Hematopoietic multipotent progenitor cell treated with erythropoietin and hydrocortisone succinate and interleukin-3 and kit ligand, for 4 days (in vitro differentiated cells): ENCODE measurements at regions not wholly inside any gene's neighbourhood (a gene's known extent, or its start where the extent isn't known, plus 50 kb on each side); places are given as distances from the start of the nearest gene placed in this dataset.
"Not testable (repeated sequence)": the region's sequence is repeated elsewhere in the genome, so short reads cannot be mapped to it uniquely, and the experiment has no call there.

ENCODE experiments used
- DNase-seq: peaks from one replicate; pipeline ENCODE4 v3.0.0-alpha.2; 2015

DNA sequence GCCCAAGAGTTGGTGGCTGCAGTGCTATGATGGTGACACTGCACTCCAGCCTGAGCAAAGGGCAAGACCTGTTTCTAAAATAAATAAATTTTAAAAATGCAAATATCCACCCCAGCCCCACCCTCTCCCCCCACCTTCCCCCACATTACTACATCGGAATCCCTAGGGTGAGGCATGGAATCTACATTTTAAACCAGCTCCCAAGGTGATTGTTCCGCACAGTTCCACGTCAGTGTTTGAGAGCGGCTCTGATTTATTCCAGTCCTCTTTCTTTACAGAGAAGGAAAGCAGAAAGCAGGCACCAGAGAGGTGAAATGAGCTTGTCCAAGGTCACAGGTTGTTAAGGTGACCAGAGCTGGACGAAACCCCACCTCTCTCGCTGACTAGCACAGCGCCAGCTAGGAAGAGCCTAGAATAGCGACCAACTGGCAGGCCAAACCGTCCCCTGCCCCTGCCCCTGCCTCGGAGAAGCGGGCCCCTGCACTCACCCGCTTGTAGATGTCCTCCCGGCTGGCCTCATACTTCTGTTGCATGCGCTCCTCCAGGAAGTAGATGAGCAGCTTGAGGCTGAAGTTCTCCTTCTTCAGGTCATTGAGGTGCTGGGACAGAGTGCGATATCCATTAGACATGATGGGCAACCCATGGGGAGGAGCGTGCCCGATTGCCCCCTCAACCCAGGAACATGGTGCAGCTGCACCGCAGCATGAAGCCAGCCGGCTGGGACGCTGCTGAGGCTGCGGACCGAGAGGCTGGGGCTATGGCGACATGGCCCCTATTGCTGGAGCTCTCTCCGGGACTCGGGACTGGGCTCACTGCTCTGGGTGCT is 103.7 kb upstream of the NBPF26 start:
- DNase-seq: not testable (repeated sequence)

DNA sequence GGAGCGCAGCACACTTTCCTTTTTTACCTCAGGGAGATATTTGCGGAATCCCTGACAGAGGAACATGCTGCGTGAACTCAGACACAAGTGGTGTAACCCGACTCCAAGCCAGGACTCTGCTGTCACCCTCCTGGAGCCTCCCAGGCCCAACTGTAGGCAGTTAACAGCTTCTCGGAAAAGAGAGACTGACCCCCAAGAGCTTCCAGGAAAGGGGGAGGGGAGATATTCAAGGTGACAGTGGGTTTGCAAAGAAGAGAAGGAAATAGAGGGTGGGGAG is 103.1 kb upstream of the NBPF26 start:
- not testable (repeated sequence) for DNase-seq

DNA sequence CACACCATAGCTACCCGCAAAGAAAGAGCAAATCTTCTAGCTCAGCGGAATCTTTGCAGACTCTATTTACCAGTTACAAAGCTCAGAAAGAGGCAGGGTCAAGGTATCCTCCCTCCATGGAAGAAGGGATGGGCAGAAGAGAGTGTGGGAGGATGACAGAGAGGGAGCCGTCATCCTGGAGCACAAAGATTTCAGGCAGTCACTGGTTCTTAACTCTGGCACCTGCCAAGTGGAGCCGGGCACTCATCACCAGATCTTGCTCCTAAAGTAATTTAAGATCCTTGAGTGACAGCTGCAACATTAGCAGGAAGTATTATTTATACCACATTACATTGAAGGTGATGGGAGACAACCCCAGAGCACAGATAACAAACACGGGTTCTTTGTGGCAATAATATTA is 102.5 kb upstream of the NBPF26 start:
- DNase-seq: not testable (repeated sequence)

DNA sequence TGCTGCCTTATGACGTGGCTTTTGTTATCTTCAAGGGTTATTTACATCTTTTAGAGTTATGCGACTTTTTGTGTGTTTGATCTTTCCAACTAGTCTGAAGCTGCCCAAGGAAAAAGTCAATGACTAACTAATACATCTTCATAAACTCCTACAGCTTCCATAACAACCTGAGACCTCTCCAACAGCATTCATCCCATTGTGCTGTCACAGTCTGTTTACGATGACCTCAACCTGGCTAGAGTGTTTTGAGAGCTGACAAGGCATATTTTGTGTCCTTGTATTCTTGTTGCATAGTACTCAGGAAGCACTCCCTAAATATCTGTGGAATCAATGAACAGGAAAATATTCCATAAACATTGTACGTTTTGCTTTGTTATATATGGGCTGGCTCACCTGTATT is 100.2 kb upstream of the NBPF26 start:
- DNase-seq: not testable (repeated sequence)

DNA sequence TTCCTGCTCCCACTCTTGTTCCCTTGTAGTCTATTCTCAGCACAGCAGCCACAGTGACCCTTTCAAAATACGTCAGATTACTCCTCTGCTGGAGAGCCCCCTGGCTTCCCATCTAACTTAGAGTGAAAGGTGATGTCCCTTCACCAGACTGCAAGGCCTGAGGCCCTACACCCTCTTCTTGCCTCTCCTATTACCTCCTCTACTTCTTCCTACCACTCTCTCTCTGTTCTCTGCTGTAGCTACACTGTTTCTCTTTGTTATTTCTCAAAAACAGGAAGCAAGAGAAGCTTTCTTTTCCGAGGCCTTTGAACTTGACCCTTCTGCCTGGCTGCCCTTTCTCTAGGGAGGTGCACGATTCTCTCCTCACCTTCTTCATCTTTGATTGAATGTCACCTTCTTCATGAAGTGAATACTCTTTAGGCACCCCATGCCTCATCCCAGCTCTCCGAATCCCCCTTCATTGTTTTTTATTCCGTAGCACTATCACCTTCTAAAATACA is 99.1 kb upstream of the NBPF26 start:
- DNase-seq: not testable (repeated sequence)

DNA sequence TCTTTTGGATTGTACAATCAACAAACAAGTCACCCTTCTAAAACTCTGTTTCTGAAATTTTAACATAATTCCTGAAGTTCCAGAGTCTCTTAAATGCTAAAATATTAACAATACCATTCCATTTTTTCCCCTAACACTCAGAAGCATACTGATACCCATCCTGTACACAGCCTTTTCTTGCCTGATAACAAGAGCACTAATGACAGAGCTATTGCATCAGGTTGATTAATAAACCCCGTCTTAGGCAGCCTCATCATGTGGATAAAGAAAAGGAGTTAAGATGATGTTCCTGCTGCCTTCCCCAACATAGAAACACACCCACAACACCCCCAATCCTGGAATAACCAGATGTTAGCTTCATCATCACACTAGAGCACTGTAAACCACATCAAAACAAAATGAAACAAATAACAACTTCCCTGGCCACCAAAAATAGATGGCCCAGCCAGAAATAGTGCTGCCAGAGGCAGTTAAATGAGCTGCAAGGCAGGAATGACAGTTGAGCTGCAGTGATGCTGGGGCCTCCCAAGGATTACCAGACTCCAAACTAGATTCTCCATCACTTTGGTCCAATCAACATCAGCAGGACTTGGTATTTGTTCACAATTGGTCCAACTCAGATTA is 93.8 kb upstream of the NBPF26 start:
- not testable (repeated sequence) for DNase-seq

DNA sequence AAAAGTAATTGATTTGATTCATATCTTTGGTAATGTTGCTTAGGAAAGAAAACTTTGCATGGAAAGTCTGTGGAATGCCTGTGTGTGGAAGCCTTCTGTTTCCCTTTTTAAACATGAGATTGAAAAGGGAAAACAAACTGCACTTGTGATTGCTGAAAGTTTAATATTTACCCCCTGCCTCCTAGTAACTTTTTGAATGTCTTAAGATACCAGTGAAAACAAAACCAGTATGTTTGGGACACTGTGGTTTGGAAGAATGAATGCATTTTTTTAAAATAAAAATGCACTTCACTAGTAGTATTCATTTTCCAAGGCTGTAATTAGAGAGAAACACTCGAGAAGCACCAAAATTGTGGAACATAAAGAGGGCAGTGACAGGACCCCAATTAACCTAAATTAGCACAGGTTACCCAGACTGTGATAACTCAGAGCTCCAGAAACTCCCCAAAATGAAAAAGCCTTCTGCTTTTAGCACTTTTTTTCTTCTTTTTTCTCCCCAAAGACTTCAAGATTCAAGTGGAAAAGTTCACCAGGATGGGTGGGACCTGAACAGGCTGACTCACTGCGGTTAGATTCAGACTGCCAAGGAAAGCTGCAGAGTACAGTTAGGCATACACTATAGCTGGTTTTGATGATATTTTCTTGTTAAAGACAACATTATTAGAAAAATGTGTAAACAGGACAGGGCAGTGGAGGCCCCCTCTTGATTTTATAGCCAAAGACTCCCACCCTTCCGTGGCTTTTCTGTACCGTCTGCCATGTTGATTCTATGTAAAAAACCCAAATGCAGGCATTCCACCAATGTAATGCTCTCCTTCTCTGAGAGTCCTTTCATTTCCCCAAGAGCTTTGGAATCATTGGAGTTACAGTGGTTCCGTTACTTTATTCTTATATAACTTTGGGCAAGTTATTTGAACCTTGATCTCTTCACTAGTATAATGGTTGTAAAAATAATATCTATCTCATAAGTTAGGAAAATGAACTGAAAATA is 88.6 kb upstream of the NBPF26 start:
- not testable (repeated sequence) for DNase-seq

DNA sequence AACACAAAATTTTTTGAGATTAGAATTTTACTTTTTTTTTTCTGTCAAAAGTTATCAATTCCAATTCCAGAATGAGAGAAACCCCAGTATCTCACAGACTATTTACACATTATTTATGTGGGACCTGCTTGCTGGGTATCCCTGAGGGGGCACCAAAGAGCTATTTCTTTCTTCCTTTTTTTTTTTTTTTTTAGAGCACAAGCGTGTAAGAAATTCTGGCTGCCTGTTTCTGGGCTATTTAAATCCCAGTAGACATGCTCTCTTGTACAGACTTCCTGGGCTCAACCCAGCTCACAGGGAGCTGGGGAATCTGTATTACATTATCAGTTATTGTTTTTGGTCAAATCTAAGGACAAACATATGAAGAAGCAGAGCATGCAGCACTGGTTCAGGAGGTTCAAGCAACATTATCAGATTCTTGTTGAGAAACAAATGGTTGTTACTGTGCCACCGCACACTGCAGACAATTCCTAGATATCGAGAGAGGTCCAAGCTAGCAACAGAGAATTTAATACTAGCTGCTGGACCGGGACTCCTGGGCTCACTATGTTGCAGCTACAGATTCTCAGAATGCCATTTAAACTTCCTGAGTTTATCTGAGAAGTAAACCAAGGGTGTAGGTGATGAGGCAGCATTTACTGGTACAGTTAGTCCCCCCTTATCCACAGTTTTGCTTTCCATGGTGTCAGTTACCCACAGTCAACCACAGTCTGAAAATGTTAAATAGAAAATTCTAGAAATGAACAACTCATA is 83.3 kb upstream of the NBPF26 start:
- not testable (repeated sequence) for DNase-seq

DNA sequence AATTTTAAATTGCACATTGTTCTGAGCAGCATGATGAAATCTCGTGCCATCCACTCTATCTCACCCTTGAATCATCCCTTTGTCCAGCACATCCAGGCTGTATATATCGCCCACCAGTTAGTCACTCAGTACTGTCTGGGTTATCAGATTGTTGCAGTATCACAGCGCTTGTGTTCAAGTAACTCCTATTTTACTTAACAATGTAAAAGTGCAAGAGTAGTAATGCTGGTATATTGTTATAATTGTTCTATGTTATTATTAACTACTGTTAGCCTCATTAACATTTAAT is 82.8 kb upstream of the NBPF26 start:
- not testable (repeated sequence) for DNase-seq

DNA sequence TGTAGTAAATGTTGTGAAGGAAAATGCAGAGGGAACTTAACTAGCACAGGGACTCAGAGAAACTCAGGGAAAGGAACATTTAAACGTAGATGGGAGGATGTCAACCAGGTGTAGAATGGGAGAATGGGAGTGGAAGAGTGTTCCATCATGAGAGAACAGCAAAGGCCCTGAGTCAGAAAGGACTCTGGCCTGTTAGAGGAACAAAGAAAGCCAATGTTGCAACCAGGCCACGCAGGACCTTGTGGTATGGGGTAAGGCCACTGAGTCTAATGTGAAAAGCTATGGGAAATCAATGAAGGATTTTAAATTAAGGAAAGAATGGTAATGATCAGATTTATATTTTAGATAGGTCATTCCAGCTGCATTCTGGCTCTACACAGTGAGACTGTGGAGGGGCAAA is 76.6 kb upstream of the NBPF26 start:
- not testable (repeated sequence) for DNase-seq

DNA sequence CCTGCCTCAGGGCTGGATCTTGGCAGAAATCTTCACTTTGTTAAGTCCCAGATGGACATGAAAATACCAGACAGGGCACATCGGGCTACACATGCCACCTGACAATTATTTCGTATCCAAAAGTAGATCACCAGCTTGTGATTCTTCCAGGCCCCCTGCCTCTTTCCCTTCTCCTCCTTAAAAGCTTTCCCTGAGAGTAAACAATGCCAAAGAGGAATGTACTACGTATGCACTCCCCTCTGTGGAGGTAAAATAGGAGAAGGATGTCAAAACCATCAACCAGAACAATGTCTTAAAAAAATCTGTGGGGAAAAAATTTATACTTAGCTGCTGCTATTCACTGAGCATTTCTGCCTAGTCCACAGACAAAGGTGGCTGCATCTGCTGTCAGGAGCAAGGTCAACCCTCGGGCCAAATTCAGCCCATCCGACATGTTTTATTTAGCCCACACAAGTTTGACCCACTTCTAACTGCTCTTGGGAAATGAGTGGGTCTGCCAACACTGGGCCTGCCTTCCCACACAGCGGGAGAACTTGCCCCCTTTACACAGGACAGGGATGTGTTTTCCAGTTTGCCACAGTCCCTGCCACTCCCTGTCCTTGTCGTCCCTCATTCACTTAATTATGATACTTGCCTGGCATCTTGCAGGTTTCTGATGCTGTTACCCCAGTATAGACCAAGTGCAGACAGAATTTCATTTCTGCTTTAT is 74.7 kb upstream of the NBPF26 start:
- not testable (repeated sequence) for DNase-seq

DNA sequence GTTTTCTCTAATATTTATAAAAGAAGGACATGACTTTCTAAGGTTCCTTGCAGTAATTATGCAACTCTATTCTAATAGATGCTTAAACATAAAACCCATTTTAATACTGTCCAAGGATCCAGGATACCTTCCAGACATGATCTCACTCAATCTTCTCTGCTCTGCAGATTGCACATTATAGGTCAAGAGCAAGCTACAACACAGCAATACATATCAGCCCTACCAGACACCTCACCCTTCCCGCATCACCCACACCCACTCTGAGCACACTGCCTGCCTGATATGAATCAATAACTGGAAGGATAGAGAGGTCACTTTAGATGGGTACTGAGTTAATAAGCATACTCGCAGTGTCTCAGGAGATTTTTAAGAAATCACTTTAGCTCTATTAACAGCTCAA is 74.0 kb upstream of the NBPF26 start:
- DNase-seq: not testable (repeated sequence)

DNA sequence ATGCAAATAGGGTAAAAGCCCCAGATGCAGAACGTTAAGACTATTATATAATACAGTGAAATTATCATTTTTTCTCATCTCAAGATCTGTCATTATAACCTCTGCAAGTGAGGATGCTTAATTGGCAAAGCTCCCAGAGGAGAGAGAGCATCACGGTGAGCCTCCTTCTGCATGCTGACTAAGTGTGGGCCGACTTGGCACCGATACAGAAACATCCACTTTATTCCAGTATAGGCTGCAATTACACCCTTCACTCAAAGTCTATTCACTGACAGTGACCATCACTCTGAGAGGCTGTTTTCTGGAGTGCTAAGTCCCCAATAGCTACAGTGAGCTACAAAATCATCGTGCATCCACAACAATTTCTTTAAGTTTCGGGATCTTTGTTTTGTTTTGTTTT is 69.6 kb upstream of the NBPF26 start:
- DNase-seq: not testable (repeated sequence)

DNA sequence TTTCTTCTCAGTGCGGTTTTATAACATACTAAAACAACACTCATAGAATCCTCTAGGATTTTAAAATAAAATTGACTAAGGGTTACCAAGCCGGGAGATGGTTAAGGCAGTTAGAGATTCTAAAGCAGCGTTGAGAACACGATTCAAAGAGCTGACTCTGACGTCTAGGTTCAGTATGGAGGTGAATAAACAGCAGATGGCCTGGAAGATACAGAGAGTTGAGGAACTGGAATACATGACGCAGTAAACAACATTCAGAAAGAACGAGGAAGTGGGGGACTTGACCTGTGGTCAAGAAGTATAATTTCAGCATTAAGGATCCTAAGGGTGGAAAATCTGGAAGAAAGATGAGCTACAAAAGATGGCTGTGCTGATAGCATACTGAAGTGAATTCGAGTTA is 68.4 kb upstream of the NBPF26 start:
- not testable (repeated sequence) for DNase-seq

DNA sequence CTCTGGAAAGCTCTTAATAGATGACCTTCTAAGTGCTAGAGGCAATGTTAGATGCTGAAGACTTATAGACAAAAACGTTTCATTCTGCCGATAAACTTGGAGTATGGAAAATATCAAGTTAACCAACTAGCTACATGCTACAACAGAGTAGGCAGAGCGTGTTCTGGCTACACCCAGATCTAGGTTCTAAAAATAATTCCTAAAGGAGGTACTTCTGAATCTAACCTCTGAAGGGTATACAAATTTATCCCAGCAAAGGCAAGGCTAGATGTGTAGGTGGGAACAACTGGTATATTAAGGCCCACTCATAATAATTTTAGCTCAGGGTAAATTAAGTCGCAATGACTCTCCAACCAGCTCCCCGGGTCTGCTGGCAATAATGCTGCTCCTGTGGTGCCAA is 67.6 kb upstream of the NBPF26 start:
- not testable (repeated sequence) for DNase-seq

DNA sequence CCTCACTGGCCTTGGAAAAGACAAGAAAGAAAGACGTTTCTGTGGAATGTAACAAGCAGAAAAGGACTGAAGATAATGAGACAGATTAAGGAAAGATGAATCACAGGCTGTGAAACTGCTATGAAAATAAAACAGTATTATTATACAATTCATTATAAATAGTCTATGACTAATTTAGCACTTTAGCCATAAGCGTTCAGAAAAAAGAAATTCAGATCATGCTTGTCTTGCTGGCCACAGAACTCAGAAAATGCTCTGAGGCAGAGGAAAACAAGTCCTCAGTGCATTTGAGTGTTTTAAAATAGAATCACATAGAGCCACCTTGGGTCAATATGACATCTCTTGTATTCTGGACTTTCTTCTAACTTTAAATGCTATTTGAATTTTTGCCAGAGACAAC is 65.9 kb upstream of the NBPF26 start:
- not testable (repeated sequence) for DNase-seq

DNA sequence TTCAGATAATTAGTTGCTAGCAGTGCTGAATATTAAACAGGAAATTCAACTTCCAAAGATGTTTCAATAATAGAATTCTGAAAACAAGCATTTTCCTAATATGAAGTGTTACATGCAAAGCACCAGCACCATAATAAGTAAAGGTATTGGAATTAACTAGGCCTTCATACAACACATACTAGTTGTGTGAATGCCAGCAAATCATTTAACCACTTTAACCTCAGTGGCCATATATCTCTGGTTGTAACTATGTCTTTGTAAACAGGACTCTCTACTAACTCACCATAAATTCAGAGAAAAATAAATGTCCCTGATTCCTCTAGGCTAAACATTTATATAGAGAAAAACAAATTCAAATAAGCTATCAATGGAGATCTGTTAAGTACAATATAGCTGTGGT is 65.1 kb upstream of the NBPF26 start:
- DNase-seq: not testable (repeated sequence)

DNA sequence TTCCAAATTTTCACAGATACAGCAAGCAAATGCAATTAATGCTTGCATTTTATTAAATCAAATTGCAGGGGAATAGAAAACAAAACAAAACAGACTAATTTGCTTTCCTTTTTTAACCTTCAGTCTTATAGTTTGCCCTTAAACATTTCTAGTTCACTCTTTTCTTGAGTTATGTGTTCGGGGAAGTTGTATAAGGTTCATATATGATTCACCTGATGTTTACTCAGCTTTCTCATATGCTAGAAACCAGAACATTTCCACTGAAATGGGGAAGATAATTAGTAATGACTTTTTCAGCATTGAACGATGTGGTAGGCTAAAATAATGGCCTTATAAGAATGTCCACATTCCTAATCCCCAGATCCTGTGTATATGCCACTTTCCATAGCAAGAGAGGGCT is 64.6 kb upstream of the NBPF26 start:
- DNase-seq: not testable (repeated sequence)

DNA sequence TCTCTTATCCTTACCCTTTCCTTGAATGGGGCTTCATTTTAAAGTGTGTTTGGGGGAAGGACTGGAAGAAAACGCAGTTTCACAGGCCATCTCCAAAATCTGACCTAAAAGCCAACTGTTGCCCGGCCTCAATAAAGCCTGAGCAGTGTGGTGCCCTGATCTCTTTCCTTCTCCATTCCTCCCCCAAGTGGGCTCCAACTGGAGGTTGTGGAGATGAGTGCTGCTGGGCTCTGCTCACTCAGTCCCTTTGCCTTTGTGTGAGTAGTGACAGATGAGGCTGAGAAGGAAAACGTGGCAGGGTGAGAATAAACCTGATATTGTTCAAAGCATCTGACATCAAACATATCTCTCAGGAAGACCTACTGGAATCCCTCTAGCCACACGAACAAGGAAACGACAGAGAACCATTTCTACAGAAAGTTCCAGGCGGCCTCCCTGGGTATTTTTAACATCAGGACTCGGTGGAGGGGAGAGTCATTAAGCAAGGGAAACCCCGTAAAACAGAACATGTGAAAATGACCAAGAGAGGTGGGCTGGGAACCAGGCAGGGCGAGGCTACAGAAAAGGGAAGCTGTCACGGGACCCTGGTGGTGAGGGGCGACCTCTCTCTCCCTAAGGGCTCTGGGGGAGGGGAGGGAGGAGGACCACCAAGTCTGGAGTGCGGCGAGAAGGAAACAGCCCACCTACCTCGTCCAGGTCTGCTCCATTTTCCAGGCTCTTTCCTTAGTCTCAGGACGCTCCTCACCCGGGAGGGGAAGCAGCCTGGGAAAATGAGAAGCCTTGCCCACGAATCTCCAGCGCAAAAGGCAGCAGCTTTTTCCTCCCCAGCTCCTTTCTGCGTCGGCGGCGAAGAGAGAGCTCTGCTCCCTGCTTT is 59.1 kb upstream of the NBPF26 start:
- DNase-seq: not testable (repeated sequence)

DNA sequence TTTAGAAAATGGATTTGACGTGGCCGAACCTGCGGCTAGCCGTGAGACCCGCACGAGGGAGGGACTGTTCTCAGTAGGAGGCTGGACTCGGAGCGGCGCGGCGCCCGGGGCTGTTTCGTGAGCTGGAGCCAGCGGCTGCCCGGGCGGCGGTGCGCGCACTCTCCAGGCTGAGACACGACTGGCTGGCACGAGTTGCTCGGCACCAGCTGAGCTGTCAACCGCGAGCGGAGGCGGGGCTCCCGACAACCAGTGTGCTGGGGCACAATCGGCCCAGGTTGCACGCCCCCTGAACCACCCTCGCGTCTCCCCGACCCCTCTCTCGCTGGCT is 58.5 kb upstream of the NBPF26 start:
- DNase-seq: not testable (repeated sequence)

DNA sequence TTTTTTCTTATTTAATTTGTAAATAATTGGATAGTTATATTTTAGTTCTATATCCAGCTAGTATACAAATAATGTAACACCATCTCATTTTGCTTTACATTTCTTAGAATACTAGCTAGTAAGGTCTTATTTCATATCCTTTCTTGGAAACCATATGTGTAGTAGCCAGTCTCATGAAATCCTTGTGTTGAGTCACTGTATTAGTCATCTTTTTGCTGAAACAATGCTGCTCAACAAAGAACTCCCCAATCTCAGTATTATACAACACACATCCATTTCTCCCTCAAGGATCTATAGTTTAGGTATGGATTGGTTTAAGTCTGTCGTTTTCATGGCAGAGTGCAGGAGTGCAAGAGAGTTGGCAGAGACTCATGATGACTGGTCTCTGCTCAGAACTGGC is 55.6 kb upstream of the NBPF26 start:
- not testable (repeated sequence) for DNase-seq
